PC-9 (cell line): ENCODE measurements at regions not wholly inside any gene's neighbourhood (a gene's known extent, or its start where the extent isn't known, plus 50 kb on each side); places are given as distances from the start of the nearest gene placed in this dataset.
A peak's percentile ranks its signal among the peaks of the same experiment; 100 is the strongest.

ENCODE experiments used
- BruUV-seq: library from RNA; stranded (reverse); fragments of 400-500 nt; replicated peaks from 2 replicates; lab custom pipeline; 2021; lab: Mats Ljungman, UMichigan
- CTCF ChIA-PET: fragments of 300-600 bp; sonication (Branson Sonifier 250); formaldehyde crosslinking; loops from one replicate; lab custom pipeline; 2022; ENCODE audit warnings: antibody characterized with exemption; lab: Charles Lee
- POLR2A ChIA-PET: fragments of 300-600 bp; sonication (Branson Sonifier 250); formaldehyde crosslinking; loops from one replicate; lab custom pipeline; 2022; ENCODE audit warnings: antibody characterized with exemption; ENCODE audit not compliant: unreplicated experiment; lab: Charles Lee
- DNase-seq, 2 experiments: peaks; one replicate each; pipeline versions ENCODE4 v3.0.0 to v3.0.0-alpha.2; 2015 to 2022; ENCODE audit warnings: mixed read lengths in 1 of 2
- H2AFZ ChIP-seq: fragments of 200-600 bp; sonication (generic); 2 replicates; pipeline ENCODE4 v1.8.1; 2017; ENCODE audit warnings: antibody characterized with exemption
- H3F3A ChIP-seq: fragments of 200-600 bp; sonication (generic); 2 replicates; pipeline ENCODE4 v1.8.1; 2017; ENCODE audit warnings: antibody characterized with exemption, mild to moderate bottlenecking, low read depth; ENCODE audit not compliant: insufficient read depth
- H3K27ac ChIP-seq: fragments of 200-600 bp; sonication (generic); 2 replicates; pipeline ENCODE4 v1.6.1; 2016; ENCODE audit warnings: mixed run types
- H3K27me3 ChIP-seq: fragments of 200-600 bp; sonication (generic); 2 replicates; pipeline ENCODE4 v1.6.1; 2016; ENCODE audit warnings: low read depth, mixed run types; ENCODE audit not compliant: insufficient read depth
- H3K36me3 ChIP-seq: fragments of 200-600 bp; sonication (generic); 2 replicates; pipeline ENCODE4 v1.6.1; 2016; ENCODE audit warnings: low read depth, mixed run types
- H3K4me1 ChIP-seq: fragments of 200-600 bp; sonication (generic); replicated peaks from 2 replicates; pipeline ENCODE4 v1.6.1; 2016; ENCODE audit warnings: mixed run types; ENCODE audit not compliant: insufficient read depth
- H3K4me2 ChIP-seq: fragments of 200-600 bp; sonication (generic); 2 replicates; pipeline ENCODE4 v1.6.1; 2017; ENCODE audit warnings: mixed run types
- H3K4me3 ChIP-seq: fragments of 200-600 bp; sonication (generic); 2 replicates; pipeline ENCODE4 v1.6.1; 2016; ENCODE audit warnings: mixed run types
- H3K79me2 ChIP-seq: fragments of 200-600 bp; sonication (generic); 2 replicates; pipeline ENCODE4 v1.6.1; 2017; ENCODE audit warnings: low read depth, mixed run types
- H3K9me2 ChIP-seq: fragments of 200-600 bp; sonication (generic); 2 replicates; pipeline ENCODE4 v1.8.1; 2017; ENCODE audit warnings: mild to moderate bottlenecking; ENCODE audit not compliant: insufficient read depth
- H3K9me3 ChIP-seq: fragments of 200-600 bp; sonication (generic); 2 replicates; pipeline ENCODE4 v1.8.1; 2016; ENCODE audit warnings: low read depth; ENCODE audit not compliant: insufficient read depth
- H4K20me1 ChIP-seq: fragments of 200-600 bp; sonication (generic); 2 replicates; pipeline ENCODE4 v1.8.1; 2017; ENCODE audit not compliant: insufficient read depth
- CTCF ChIP-seq: fragments of 200-600 bp; sonication (generic); conservative IDR thresholded peaks from 2 replicates; pipeline ENCODE4 v1.6.1; 2017; ENCODE audit warnings: mixed run types, antibody characterized with exemption, mild to moderate bottlenecking, moderate library complexity
- EZH2 ChIP-seq: fragments of 200-600 bp; sonication (generic); IDR thresholded peaks from 2 replicates; pipeline ENCODE4 v1.8.0; 2017; ENCODE audit warnings: antibody characterized with exemption, low read depth
- intact Hi-C: fragments of 100-400 bp; cut with micrococcal nuclease; formaldehyde crosslinking; loops from one replicate; pipeline ENCODE4 v1.10.0; 2022; ENCODE audit not compliant: unreplicated experiment

GRCh38 chr12:5096241-5096924 lies 52.7 kb downstream of the KCNA5 start:
- Histone ChIP-seq H3K27me3 (0 out of 2 replicates have a peak, but pooled peaks cover 2% of the 10 kb centered on the region), H3F3A (no peaks in the 10 kb centered on the region), H3K4me1 (peaks cover 7% of the 10 kb centered on the region; the same call in 1 of the 2 replicates), H3K36me3 (no peaks in the 10 kb centered on the region), H2AFZ (no peak overlapping the region), H4K20me1 (no peaks in the 10 kb centered on the region; the same call in 1 of the 2 replicates), H3K9me2 (no peaks in the 10 kb centered on the region), H3K4me3 (no peak overlapping the region), H3K4me2 (peak overlapping the region; percentile 9; the same call in 1 of the 2 replicates), H3K27ac (no peak overlapping the region), H3K9me3 (no peaks in the 10 kb centered on the region), H3K79me2 (no peaks in the 10 kb centered on the region)
- DNase-seq = peak in 1 of 2 experiments; percentile 61
- ChIA-PET CTCF (no interaction called here), POLR2A (no interaction called here)
- intact Hi-C loops = no loop called here
- BruUV-seq = no TSS peak
- TF ChIP-seq CTCF (no peak), EZH2 (no peak)

- no peaks in the 10 kb centered on the region for H3K9me3 ChIP-seq
- no peaks in the 10 kb centered on the region for H3K9me2 ChIP-seq
- H3K4me3 ChIP-seq = no peak overlapping the region
- no peaks in the 10 kb centered on the region for H4K20me1 ChIP-seq
- CTCF ChIA-PET = no interaction called here
- H3F3A ChIP-seq = no peaks in the 10 kb centered on the region
- intact Hi-C loops = no loop called here
- H3K79me2 ChIP-seq = no peaks in the 10 kb centered on the region
- H2AFZ ChIP-seq = no peak overlapping the region
- H3K27me3 ChIP-seq = no peaks in the 10 kb centered on the region
- H3K36me3 ChIP-seq = no peaks in the 10 kb centered on the region
- TF ChIP-seq EZH2 = no peak
- no peak for TF ChIP-seq CTCF
- H3K27ac ChIP-seq = no peak overlapping the region
- H3K4me1 ChIP-seq = peaks cover 7% of the 10 kb centered on the region; the same call in 1 of the 2 replicates
- BruUV-seq = no TSS peak
- no peak for DNase-seq
- H3K4me2 ChIP-seq = no peak overlapping the region
- POLR2A ChIA-PET = no interaction called here
These were observed 54.1 kb downstream of the KCNA5 start for GRCh38 chr12:5097786-5098185.

- H3K27me3 ChIP-seq = no peaks in the 10 kb centered on the region
- CTCF ChIA-PET = no interaction called here
- no TSS peak for BruUV-seq
These were observed 55.5 kb downstream of the KCNA5 start for GRCh38 chr12:5099136-5099535.

More at GRCh38 chr12:5099136-5099535, 55.5 kb downstream of the KCNA5 start:
- POLR2A ChIA-PET = no interaction called here
- Histone ChIP-seq H3F3A (no peaks in the 10 kb centered on the region), H3K4me1 (peaks cover 7% of the 10 kb centered on the region; the same call in 1 of the 2 replicates), H3K36me3 (no peaks in the 10 kb centered on the region), H3K4me3 (no peak overlapping the region), H4K20me1 (no peaks in the 10 kb centered on the region), H3K9me3 (no peaks in the 10 kb centered on the region), H3K27ac (no peak overlapping the region), H3K4me2 (no peak overlapping the region), H3K79me2 (no peaks in the 10 kb centered on the region), H2AFZ (no peak overlapping the region), H3K9me2 (no peaks in the 10 kb centered on the region)
- DNase-seq = no peak
- intact Hi-C loops = no loop called here
- TF ChIP-seq EZH2 (no peak), CTCF (no peak)
